ENCODE measurements at regions not wholly inside any gene's neighbourhood (a gene's known extent, or its start where the extent isn't known, plus 50 kb on each side); places are given as distances from the start of the nearest gene placed in this dataset.

DNA sequence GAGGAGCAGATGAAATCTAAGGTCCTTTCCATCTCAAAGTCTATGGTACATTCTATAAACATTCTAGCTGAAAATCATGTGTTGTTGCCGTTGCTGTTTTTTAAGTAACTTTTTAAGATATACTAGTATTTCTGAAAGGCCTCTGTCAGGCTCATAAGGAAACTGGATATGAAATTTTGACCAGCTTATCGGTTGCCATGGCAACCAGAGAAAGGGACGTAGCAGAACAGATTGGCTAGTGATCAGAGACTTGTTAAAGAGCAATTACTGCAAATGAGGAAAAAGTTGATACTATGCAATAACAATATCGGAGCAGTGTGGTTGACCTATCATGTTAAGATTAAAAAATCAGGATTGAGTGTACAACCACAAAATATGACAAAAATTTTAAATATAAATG lies 57.0 kb upstream of the RNF180 start:
- no peak for TF ChIP-seq ZNF274 (IDR thresholded peaks at IDR 0.05; ENCODE audit: low read depth, low read length)
- no peak for TF ChIP-seq YY1 (IDR thresholded peaks at IDR 0.05; ENCODE audit: insufficient read depth, insufficient read length)
- TF ChIP-seq SUZ12 (IDR thresholded peaks at IDR 0.05; ENCODE audit: extremely low read depth, insufficient read depth, insufficient read length): no peak

Data from NT2/D1 (cell line).